Adrenal gland (tissue), 9 donors: ENCODE measurements at regions not wholly inside any gene's neighbourhood (a gene's known extent, or its start where the extent isn't known, plus 50 kb on each side); places are given as distances from the start of the nearest gene placed in this dataset.

Experiments used
- DNase-seq, 7 donors: peaks; one replicate each; pipeline ENCODE4 v3.0.0-alpha.2; 2019 to 2020
- H3K27ac ChIP-seq, 5 donors: fragments of 200-600 bp; sonication (generic) in 4 of 5; 1 replicate in 3 of 5; 2 replicates in 2 of 5; pipeline versions ENCODE4 v1.5.1 to v1.8.0; 2016 to 2020; ENCODE audit warnings: mild to moderate bottlenecking in 1 of 5
- H3K27me3 ChIP-seq: fragments of 200-600 bp; 2 replicates; pipeline ENCODE4 v1.8.0; 2021
- H3K36me3 ChIP-seq, 2 donors: fragments of 200-600 bp; replicated peaks in 1 of 2; 1 replicate in 1 of 2; 2 replicates in 1 of 2; pipeline versions ENCODE4 v1.5.1 to v1.8.0; 2018 to 2022
- H3K4me1 ChIP-seq, 2 donors: fragments of 200-600 bp; replicated peaks in 1 of 2; 1 replicate in 1 of 2; 2 replicates in 1 of 2; pipeline versions ENCODE4 v1.5.1 to v1.8.0; 2018 to 2021
- H3K4me3 ChIP-seq, 4 donors: fragments of 200-600 bp; sonication (generic) in 3 of 4; one replicate each; pipeline ENCODE4 v1.5.1; 2016 to 2018
- H3K9me3 ChIP-seq, 3 donors: fragments of 200-600 bp; sonication (generic) in 1 of 3; replicated peaks in 1 of 3; 1 replicate in 2 of 3; 2 replicates in 1 of 3; pipeline versions ENCODE4 v1.5.1 to v1.8.0; 2016 to 2021
- CTCF ChIP-seq, 6 experiments: fragments of 450-650 bp in 4 of 6; fragments of 200-600 bp in 2 of 6; sonication (generic) in 1 of 6; IDR thresholded peaks; 1 replicate in 5 of 6; 2 replicates in 1 of 6; pipeline versions ENCODE4 v1.5.1 to v1.8.0; 2016 to 2021; ENCODE audit warnings: antibody characterized with exemption in 6 of 6, mild to moderate bottlenecking in 2 of 6, moderate library complexity in 1 of 6
- POLR2A ChIP-seq, 2 donors: fragments of 450-650 bp; IDR thresholded peaks; one replicate each; pipeline ENCODE4 v1.6.1; 2017; ENCODE audit warnings: antibody characterized with exemption in 2 of 2, mild to moderate bottlenecking in 2 of 2, moderate library complexity in 1 of 2
- WGBS, 4 donors: extraction: QIAGEN DNeasy Blood & Tissue Kit in 2 of 4; methylation state at CpG; one replicate each; pipeline versions ENCODE4 v1.1.5 to v1.1.7; 2013 to 2017; 5-methylcytosine and 5-hydroxymethylcytosine counted together
- intact Hi-C, 2 donors: fragments of 100-400 bp; cut with DNase I; formaldehyde crosslinking; loops; one replicate each; pipeline versions ENCODE4 v1.14.1 to v1.15.0; 2022 to 2023
- donor health status: healthy with polysubstance abuse.
- donor health status: Bipolar disorder and iron deficiency.
- donor health status: DM: yes; HTN: yes; CAD: no.
- donor health status: DM: no; HTN: no; CAD: no.
- donor health status: DM: no; HTN: no; CAD: no.

- Histone ChIP-seq H3K36me3 (no peaks in the 10 kb centered on the region), H3K4me3 (no peak overlapping the region), H3K27ac (no peak overlapping the region), H3K9me3 (no peaks in the 10 kb centered on the region), H3K4me1 (peaks cover 11 to 35% of the 10 kb centered on the region in 2 donors), H3K27me3 (no peaks in the 10 kb centered on the region)
- WGBS, 4 donors = 42 to 67% (median 55%) methylated on average over 5 of the region's 5 CpGs
- intact Hi-C loops = no loop called here
- DNase-seq = no peak
- TF ChIP-seq POLR2A (IDR thresholded peaks at IDR 0.05) (no peak), CTCF (IDR thresholded peaks at IDR 0.05) (no peak)
These were observed 237.8 kb upstream of the PGRMC2 start for GRCh38 chr4:128525387-128525786.

- Histone ChIP-seq H3K4me1 (peaks cover 11 to 35% of the 10 kb centered on the region in 2 donors), H3K36me3 (no peaks in the 10 kb centered on the region), H3K27me3 (no peaks in the 10 kb centered on the region), H3K27ac (peak overlapping the region in 1 of 5 donors; percentile 52), H3K4me3 (no peak overlapping the region), H3K9me3 (no peaks in the 10 kb centered on the region)
- peak; percentile 30 to 69 (median 55) for DNase-seq
- intact Hi-C loops = no loop called here
- TF ChIP-seq CTCF (IDR thresholded peaks at IDR 0.05) = no peak
- TF ChIP-seq POLR2A (IDR thresholded peaks at IDR 0.05) = no peak
- 53 to 74% (median 63%) methylated on average over 6 of the region's 6 CpGs for WGBS, 4 donors
These were observed 236.7 kb upstream of the PGRMC2 start for GRCh38 chr4:128524311-128524710.

- Histone ChIP-seq H3K27me3 (no peaks in the 10 kb centered on the region), H3K27ac (peak overlapping the region in 2 of 5 donors; percentile 10 to 11), H3K9me3 (no peaks in the 10 kb centered on the region), H3K4me3 (no peak overlapping the region), H3K36me3 (no peaks in the 10 kb centered on the region), H3K4me1 (peaks cover 13 to 31% of the 10 kb centered on the region in 2 donors)
- TF ChIP-seq POLR2A (IDR thresholded peaks at IDR 0.05) (no peak), CTCF (IDR thresholded peaks at IDR 0.05) (no peak)
- 29 to 54% (median 42%) methylated on average over 4 of the region's 4 CpGs for WGBS, 4 donors
- intact Hi-C loops = no loop called here
- DNase-seq = peak in 3 of 7 donors; percentile 20 to 48 (median 47)
These were observed 234.1 kb upstream of the PGRMC2 start for GRCh38 chr4:128521648-128522111.

- no peak overlapping the region for H3K27ac ChIP-seq
- no peaks in the 10 kb centered on the region for H3K27me3 ChIP-seq
- WGBS, 4 donors = 64 to 88% (median 81%) methylated on average over 2 of the region's 2 CpGs
- H3K36me3 ChIP-seq = no peaks in the 10 kb centered on the region
- no peaks in the 10 kb centered on the region for H3K9me3 ChIP-seq
- DNase-seq = no peak
- intact Hi-C loops = no loop called here
- TF ChIP-seq CTCF (IDR thresholded peaks at IDR 0.05) (no peak), POLR2A (IDR thresholded peaks at IDR 0.05) (no peak)
- no peak overlapping the region for H3K4me3 ChIP-seq
- peaks cover 13 to 31% of the 10 kb centered on the region in 2 donors for H3K4me1 ChIP-seq
These were observed 233.5 kb upstream of the PGRMC2 start for GRCh38 chr4:128521156-128521555.
